ENCODE measurements at regions not wholly inside any gene's neighbourhood (a gene's known extent, or its start where the extent isn't known, plus 50 kb on each side); places are given as distances from the start of the nearest gene placed in this dataset.

- Histone ChIP-seq H3K36me3 (ENCODE audit: control insufficient read depth in 2 of 2, extremely low read depth in 1 of 2, insufficient read depth in 2 of 2, low read length in 2 of 2) (no peaks in the 10 kb centered on the region), H3K9me3 (ENCODE audit: control insufficient read depth, low read depth, low read length) (no peaks in the 10 kb centered on the region), H3K9me1 (ENCODE audit: control insufficient read depth, extremely low read depth, insufficient read depth, low read length) (no peaks in the 10 kb centered on the region), H3K27me3 (ENCODE audit: control insufficient read depth, extremely low read depth, insufficient read depth, low read length) (no peaks in the 10 kb centered on the region), H3K27ac (ENCODE audit: control insufficient read depth, insufficient read depth, low read length) (no peak overlapping the region), H3K79me2 (ENCODE audit: control insufficient read depth, insufficient read depth, low read length) (no peaks in the 10 kb centered on the region), H3K4me2 (ENCODE audit: control insufficient read depth, extremely low read depth, insufficient read depth, low read depth, low read length) (no peak overlapping the region), H3K4me3 (ENCODE audit: control insufficient read depth in 2 of 3, extremely low read depth in 1 of 3, insufficient read depth in 2 of 3, low read depth in 1 of 3, low read length in 3 of 3) (no peak overlapping the region), H3K9ac (ENCODE audit: control insufficient read depth, extremely low read depth, insufficient read depth, low read length) (no peak overlapping the region), H4K20me1 (ENCODE audit: control insufficient read depth, extremely low read depth, insufficient read depth, low read length) (no peaks in the 10 kb centered on the region), H2AFZ (ENCODE audit: control insufficient read depth, low read length) (no peak overlapping the region), H3K4me1 (ENCODE audit: control insufficient read depth, extremely low read depth, insufficient read depth, low read length) (no peaks in the 10 kb centered on the region)
- no peak for DNase-seq (ENCODE audit: low read depth, low spot score)
- FAIRE-seq: no peak
- TF ChIP-seq EZH2 (IDR thresholded peaks at IDR 0.05; ENCODE audit: low read length) (no peak), CTCF (optimal IDR thresholded peaks at IDR 0.05 in 1 of 3, IDR thresholded peaks at IDR 0.05 in 1 of 3, conservative IDR thresholded peaks at IDR 0.05 in 1 of 3; ENCODE audit: extremely low read depth in 1 of 3, insufficient read depth in 2 of 3, low read length in 3 of 3) (no peak)
- dilution Hi-C loops (cut with MboI; ENCODE audit: extremely low pct_ligation_motif_present, low sequenced_read_pairs): no loop called here
Measured at GRCh38 chrX:122856205-122856604, 327.9 kb upstream of the GRIA3 start.

- dilution Hi-C loops (cut with MboI; ENCODE audit: extremely low pct_ligation_motif_present, low sequenced_read_pairs): no loop called here
- DNase-seq (ENCODE audit: low read depth, low spot score) (no peak), FAIRE-seq (no peak)
- H3K79me2 ChIP-seq (ENCODE audit: control insufficient read depth, insufficient read depth, low read length): no peaks in the 10 kb centered on the region
- H3K36me3 ChIP-seq (ENCODE audit: control insufficient read depth in 2 of 2, extremely low read depth in 1 of 2, insufficient read depth in 2 of 2, low read length in 2 of 2): no peaks in the 10 kb centered on the region
- H3K4me3 ChIP-seq (ENCODE audit: control insufficient read depth in 2 of 3, extremely low read depth in 1 of 3, insufficient read depth in 2 of 3, low read depth in 1 of 3, low read length in 3 of 3): no peak overlapping the region
- H3K9me3 ChIP-seq (ENCODE audit: control insufficient read depth, low read depth, low read length): no peaks in the 10 kb centered on the region
- no peak overlapping the region for H3K27ac ChIP-seq (ENCODE audit: control insufficient read depth, insufficient read depth, low read length)
- no peaks in the 10 kb centered on the region for H3K4me1 ChIP-seq (ENCODE audit: control insufficient read depth, extremely low read depth, insufficient read depth, low read length)
- no peaks in the 10 kb centered on the region for H3K9me1 ChIP-seq (ENCODE audit: control insufficient read depth, extremely low read depth, insufficient read depth, low read length)
- H3K9ac ChIP-seq (ENCODE audit: control insufficient read depth, extremely low read depth, insufficient read depth, low read length): no peak overlapping the region
- no peak overlapping the region for H3K4me2 ChIP-seq (ENCODE audit: control insufficient read depth, extremely low read depth, insufficient read depth, low read depth, low read length)
- H3K27me3 ChIP-seq (ENCODE audit: control insufficient read depth, extremely low read depth, insufficient read depth, low read length): no peaks in the 10 kb centered on the region
- no peak overlapping the region for H2AFZ ChIP-seq (ENCODE audit: control insufficient read depth, low read length)
- no peaks in the 10 kb centered on the region for H4K20me1 ChIP-seq (ENCODE audit: control insufficient read depth, extremely low read depth, insufficient read depth, low read length)
- TF ChIP-seq EZH2 (IDR thresholded peaks at IDR 0.05; ENCODE audit: low read length) (no peak), CTCF (optimal IDR thresholded peaks at IDR 0.05 in 1 of 3, IDR thresholded peaks at IDR 0.05 in 1 of 3, conservative IDR thresholded peaks at IDR 0.05 in 1 of 3; ENCODE audit: extremely low read depth in 1 of 3, insufficient read depth in 2 of 3, low read length in 3 of 3) (no peak)
Measured at GRCh38 chrX:122857734-122858133, 326.3 kb upstream of the GRIA3 start.

Measured in keratinocyte (primary cell).